SJCRH30 (cell line): ENCODE measurements at regions not wholly inside any gene's neighbourhood (a gene's known extent, or its start where the extent isn't known, plus 50 kb on each side); places are given as distances from the start of the nearest gene placed in this dataset.
A peak's percentile ranks its signal among the peaks of the same experiment; 100 is the strongest.

Experiments
- DNase-seq, 2 experiments: peaks; one replicate each; pipeline ENCODE4 v3.0.0-alpha.2; 2015 to 2020
- H3K27ac ChIP-seq: fragments of 250-450 bp; sonication (Bioruptor Pico); 2 replicates; pipeline ENCODE4 v1.5.1; 2020; ENCODE audit warnings: mild to moderate bottlenecking, moderate library complexity
- H3K27me3 ChIP-seq: fragments of 250-450 bp; sonication (Bioruptor Pico); 2 replicates; pipeline ENCODE4 v1.5.1; 2020; ENCODE audit warnings: mild to moderate bottlenecking, moderate library complexity
- H3K36me3 ChIP-seq: fragments of 250-450 bp; sonication (Bioruptor Pico); 2 replicates; pipeline ENCODE4 v1.5.1; 2020; ENCODE audit warnings: mild to moderate bottlenecking, moderate library complexity
- H3K4me1 ChIP-seq: fragments of 250-450 bp; sonication (Bioruptor Pico); 2 replicates; pipeline ENCODE4 v1.5.1; 2020; ENCODE audit warnings: mild to moderate bottlenecking, moderate library complexity
- H3K4me3 ChIP-seq: fragments of 250-450 bp; sonication (Bioruptor Pico); 2 replicates; pipeline ENCODE4 v1.5.1; 2020; ENCODE audit warnings: mild to moderate bottlenecking, moderate library complexity
- H3K9me3 ChIP-seq: fragments of 250-450 bp; sonication (Bioruptor Pico); replicated peaks from 2 replicates; pipeline ENCODE4 v1.5.1; 2020; ENCODE audit warnings: mild to moderate bottlenecking, moderate library complexity

- no peak for DNase-seq
- H3K36me3 ChIP-seq = no peaks in the 10 kb centered on the region
- H3K27ac ChIP-seq = no peak overlapping the region
- no peaks in the 10 kb centered on the region for H3K4me1 ChIP-seq
- H3K27me3 ChIP-seq = no peaks in the 10 kb centered on the region
- no peak overlapping the region for H3K4me3 ChIP-seq
- no peaks in the 10 kb centered on the region for H3K9me3 ChIP-seq
These were observed 285.3 kb upstream of the GADL1 start for GRCh38 chr3:31179768-31180167.

- Histone ChIP-seq H3K4me1 (no peaks in the 10 kb centered on the region), H3K27me3 (no peaks in the 10 kb centered on the region), H3K9me3 (no peaks in the 10 kb centered on the region), H3K36me3 (no peaks in the 10 kb centered on the region), H3K27ac (no peak overlapping the region), H3K4me3 (no peak overlapping the region)
- no peak for DNase-seq
These were observed 285.8 kb upstream of the GADL1 start for GRCh38 chr3:31180274-31180673.

GRCh38 chr3:31181661-31182060 is 287.2 kb upstream of the GADL1 start:
- Histone ChIP-seq H3K36me3 (no peaks in the 10 kb centered on the region), H3K4me3 (no peak overlapping the region), H3K27ac (no peak overlapping the region), H3K9me3 (no peaks in the 10 kb centered on the region), H3K27me3 (no peaks in the 10 kb centered on the region), H3K4me1 (no peaks in the 10 kb centered on the region)
- no peak for DNase-seq

GRCh38 chr3:31182661-31183060 is 288.2 kb upstream of the GADL1 start:
- Histone ChIP-seq H3K9me3 (no peaks in the 10 kb centered on the region), H3K4me3 (no peak overlapping the region), H3K4me1 (no peaks in the 10 kb centered on the region), H3K36me3 (no peaks in the 10 kb centered on the region), H3K27ac (no peak overlapping the region), H3K27me3 (no peaks in the 10 kb centered on the region)
- no peak for DNase-seq

- H3K36me3 ChIP-seq = no peaks in the 10 kb centered on the region
- H3K4me3 ChIP-seq = no peak overlapping the region
- H3K4me1 ChIP-seq = no peaks in the 10 kb centered on the region
- H3K27ac ChIP-seq = no peak overlapping the region
- no peak for DNase-seq
- no peaks in the 10 kb centered on the region for H3K27me3 ChIP-seq
- no peaks in the 10 kb centered on the region for H3K9me3 ChIP-seq
These were observed 290.0 kb upstream of the GADL1 start for GRCh38 chr3:31184261-31185061.

- Histone ChIP-seq H3K27me3 (no peaks in the 10 kb centered on the region), H3K27ac (no peak overlapping the region), H3K9me3 (no peaks in the 10 kb centered on the region), H3K4me1 (no peaks in the 10 kb centered on the region), H3K4me3 (no peak overlapping the region), H3K36me3 (no peaks in the 10 kb centered on the region)
- DNase-seq = no peak
These were observed 290.5 kb upstream of the GADL1 start for GRCh38 chr3:31185062-31185357.

GRCh38 chr3:31186041-31186440 is 291.6 kb upstream of the GADL1 start:
- Histone ChIP-seq H3K36me3 (no peaks in the 10 kb centered on the region), H3K27ac (no peak overlapping the region), H3K27me3 (no peaks in the 10 kb centered on the region), H3K9me3 (no peaks in the 10 kb centered on the region), H3K4me1 (no peaks in the 10 kb centered on the region), H3K4me3 (no peak overlapping the region)
- DNase-seq = no peak

- DNase-seq = no peak
- no peaks in the 10 kb centered on the region for H3K27me3 ChIP-seq
- no peak overlapping the region for H3K4me3 ChIP-seq
- no peaks in the 10 kb centered on the region for H3K36me3 ChIP-seq
- no peak overlapping the region for H3K27ac ChIP-seq
- no peaks in the 10 kb centered on the region for H3K9me3 ChIP-seq
- H3K4me1 ChIP-seq = no peaks in the 10 kb centered on the region
These were observed 292.9 kb upstream of the GADL1 start for GRCh38 chr3:31187380-31187779.

- Histone ChIP-seq H3K27ac (no peak overlapping the region), H3K9me3 (no peaks in the 10 kb centered on the region)
These were observed 293.7 kb upstream of the GADL1 start for GRCh38 chr3:31188112-31188511.

GRCh38 chr3:31189330-31189729 is 294.9 kb upstream of the GADL1 start:
- H3K4me3 ChIP-seq = no peak overlapping the region
- no peaks in the 10 kb centered on the region for H3K9me3 ChIP-seq
- no peak for DNase-seq
- H3K27ac ChIP-seq = no peak overlapping the region
- H3K27me3 ChIP-seq = no peaks in the 10 kb centered on the region
- no peaks in the 10 kb centered on the region for H3K36me3 ChIP-seq
- H3K4me1 ChIP-seq = no peaks in the 10 kb centered on the region

More at GRCh38 chr3:31188112-31188511, 293.7 kb upstream of the GADL1 start:
- Histone ChIP-seq H3K4me1 (no peaks in the 10 kb centered on the region), H3K4me3 (no peak overlapping the region), H3K36me3 (no peaks in the 10 kb centered on the region), H3K27me3 (no peaks in the 10 kb centered on the region)
- DNase-seq = no peak

GRCh38 chr3:31189971-31190370 is 295.5 kb upstream of the GADL1 start:
- no peaks in the 10 kb centered on the region for H3K36me3 ChIP-seq
- H3K4me1 ChIP-seq = no peaks in the 10 kb centered on the region
- no peak overlapping the region for H3K4me3 ChIP-seq
- DNase-seq = no peak
- H3K27me3 ChIP-seq = no peaks in the 10 kb centered on the region
- H3K27ac ChIP-seq = no peak overlapping the region
- H3K9me3 ChIP-seq = no peaks in the 10 kb centered on the region

GRCh38 chr3:31191354-31191753 is 296.9 kb upstream of the GADL1 start:
- Histone ChIP-seq H3K4me3 (no peak overlapping the region), H3K9me3 (no peaks in the 10 kb centered on the region), H3K27me3 (no peaks in the 10 kb centered on the region), H3K4me1 (no peaks in the 10 kb centered on the region), H3K36me3 (no peaks in the 10 kb centered on the region), H3K27ac (no peak overlapping the region)
- no peak for DNase-seq

GRCh38 chr3:31193429-31193828 is 299.0 kb upstream of the GADL1 start:
- Histone ChIP-seq H3K4me3 (no peak overlapping the region), H3K36me3 (no peaks in the 10 kb centered on the region), H3K4me1 (no peaks in the 10 kb centered on the region), H3K27me3 (no peaks in the 10 kb centered on the region), H3K9me3 (no peaks in the 10 kb centered on the region), H3K27ac (no peak overlapping the region)
- DNase-seq = no peak

GRCh38 chr3:31193871-31194270 is 299.4 kb upstream of the GADL1 start:
- no peaks in the 10 kb centered on the region for H3K4me1 ChIP-seq
- no peak overlapping the region for H3K27ac ChIP-seq
- no peak for DNase-seq
- H3K9me3 ChIP-seq = no peaks in the 10 kb centered on the region
- H3K36me3 ChIP-seq = no peaks in the 10 kb centered on the region
- no peak overlapping the region for H3K4me3 ChIP-seq
- H3K27me3 ChIP-seq = no peaks in the 10 kb centered on the region

GRCh38 chr3:31196261-31196660 is 301.8 kb upstream of the GADL1 start:
- no peak for DNase-seq
- Histone ChIP-seq H3K27ac (no peak overlapping the region), H3K4me3 (no peak overlapping the region)

GRCh38 chr3:31196881-31197364 is 302.5 kb upstream of the GADL1 start:
- Histone ChIP-seq H3K9me3 (no peaks in the 10 kb centered on the region), H3K4me1 (no peaks in the 10 kb centered on the region), H3K27me3 (no peaks in the 10 kb centered on the region), H3K27ac (no peak overlapping the region), H3K36me3 (no peaks in the 10 kb centered on the region), H3K4me3 (no peak overlapping the region)
- peak; percentile 2 to 13 for DNase-seq

More at GRCh38 chr3:31196261-31196660, 301.8 kb upstream of the GADL1 start:
- Histone ChIP-seq H3K36me3 (no peaks in the 10 kb centered on the region), H3K27me3 (no peaks in the 10 kb centered on the region), H3K9me3 (no peaks in the 10 kb centered on the region), H3K4me1 (no peaks in the 10 kb centered on the region)
